Muscle layer of duodenum (tissue), 2 donors: ENCODE measurements at regions not wholly inside any gene's neighbourhood (a gene's known extent, or its start where the extent isn't known, plus 50 kb on each side); places are given as distances from the start of the nearest gene placed in this dataset.
"Not testable (repeated sequence)": the region's sequence is repeated elsewhere in the genome, so short reads cannot be mapped to it uniquely, and the experiment has no call there.

Experiments
- H3K27ac ChIP-seq: one replicate; pipeline ENCODE4 v1.7.0; 2013; ENCODE audit warnings: mild to moderate bottlenecking, low read length
- H3K27me3 ChIP-seq: one replicate; pipeline ENCODE4 v1.7.0; 2013; ENCODE audit warnings: low read depth, mild to moderate bottlenecking, control low read depth, low read length
- H3K36me3 ChIP-seq, 2 donors: one replicate each; pipeline ENCODE4 v1.7.0; 2013; ENCODE audit warnings: low read length in 2 of 2, control low read depth in 1 of 2, mild to moderate bottlenecking in 1 of 2; ENCODE audit not compliant: insufficient read depth in 2 of 2, control insufficient read depth in 1 of 2
- H3K4me1 ChIP-seq, 2 donors: one replicate each; pipeline ENCODE4 v1.7.0; 2013; ENCODE audit warnings: low read length in 2 of 2, mild to moderate bottlenecking in 2 of 2, control low read depth in 1 of 2, moderate library complexity in 1 of 2; ENCODE audit not compliant: insufficient read depth in 2 of 2, control insufficient read depth in 1 of 2
- H3K4me3 ChIP-seq, 2 donors: one replicate each; pipeline ENCODE4 v1.7.0; 2013; ENCODE audit warnings: low read length in 2 of 2, low read depth in 1 of 2, mild to moderate bottlenecking in 1 of 2
- H3K9me3 ChIP-seq, 2 donors: one replicate each; pipeline ENCODE4 v1.7.0; 2013; ENCODE audit warnings: low read length in 2 of 2, control low read depth in 1 of 2, mild to moderate bottlenecking in 1 of 2; ENCODE audit not compliant: control insufficient read depth in 1 of 2
- donor health status: healthy.

GRCh38 chr1:68739486-68739885, 242.6 kb upstream of the DEPDC1 start:
- not testable (repeated sequence) for H3K9me3 ChIP-seq

GRCh38 chr1:68745011-68745410, 248.1 kb upstream of the DEPDC1 start:
- Histone ChIP-seq H3K9me3 (no peaks in the 10 kb centered on the region), H3K36me3 (no peaks in the 10 kb centered on the region), H3K4me3 (no peak overlapping the region), H3K27ac (no peak overlapping the region), H3K4me1 (peaks cover 0 to 9% of the 10 kb centered on the region in 2 donors), H3K27me3 (no peaks in the 10 kb centered on the region)

More at GRCh38 chr1:68739486-68739885, 242.6 kb upstream of the DEPDC1 start:
- not testable (repeated sequence) for H3K4me3 ChIP-seq, H3K27ac ChIP-seq, H3K4me1 ChIP-seq, H3K36me3 ChIP-seq, H3K27me3 ChIP-seq

GRCh38 chr1:68745451-68745850, 248.6 kb upstream of the DEPDC1 start:
- Histone ChIP-seq H3K27ac (no peak overlapping the region), H3K9me3 (no peaks in the 10 kb centered on the region), H3K27me3 (no peaks in the 10 kb centered on the region), H3K4me1 (peaks cover 0 to 9% of the 10 kb centered on the region in 2 donors), H3K4me3 (no peak overlapping the region), H3K36me3 (no peaks in the 10 kb centered on the region)

GRCh38 chr1:68746378-68746777, 249.5 kb upstream of the DEPDC1 start:
- H3K27ac ChIP-seq, result no peak overlapping the region
- H3K36me3 ChIP-seq, result no peaks in the 10 kb centered on the region
- H3K9me3 ChIP-seq, result no peaks in the 10 kb centered on the region
- peaks cover 0 to 9% of the 10 kb centered on the region in 2 donors for H3K4me1 ChIP-seq
- H3K27me3 ChIP-seq, result no peaks in the 10 kb centered on the region
- no peak overlapping the region for H3K4me3 ChIP-seq

GRCh38 chr1:68751723-68752122, 254.8 kb upstream of the DEPDC1 start:
- Histone ChIP-seq H3K4me1 (peaks cover 0 to 11% of the 10 kb centered on the region in 2 donors), H3K27ac (no peak overlapping the region), H3K27me3 (no peaks in the 10 kb centered on the region), H3K36me3 (no peaks in the 10 kb centered on the region), H3K4me3 (no peak overlapping the region), H3K9me3 (no peaks in the 10 kb centered on the region)

GRCh38 chr1:68758666-68759209, 261.9 kb upstream of the DEPDC1 start:
- H3K27ac ChIP-seq, result no peak overlapping the region
- peaks cover 0 to 12% of the 10 kb centered on the region in 2 donors for H3K9me3 ChIP-seq
- no peak overlapping the region for H3K4me3 ChIP-seq
- no peaks in the 10 kb centered on the region for H3K27me3 ChIP-seq
- H3K4me1 ChIP-seq, result no peaks in the 10 kb centered on the region
- no peaks in the 10 kb centered on the region for H3K36me3 ChIP-seq

- no peaks in the 10 kb centered on the region for H3K4me1 ChIP-seq
- H3K27ac ChIP-seq, result no peak overlapping the region
- H3K9me3 ChIP-seq, result peaks cover 7 to 9% of the 10 kb centered on the region in 2 donors
- no peaks in the 10 kb centered on the region for H3K27me3 ChIP-seq
- H3K4me3 ChIP-seq, result no peak overlapping the region
- no peaks in the 10 kb centered on the region for H3K36me3 ChIP-seq
These were observed 271.1 kb upstream of the DEPDC1 start for GRCh38 chr1:68767941-68768340.

- no peaks in the 10 kb centered on the region for H3K4me1 ChIP-seq
- no peaks in the 10 kb centered on the region for H3K36me3 ChIP-seq
- H3K27ac ChIP-seq, result no peak overlapping the region
- H3K4me3 ChIP-seq, result no peak overlapping the region
- peaks cover 7% of the 10 kb centered on the region in 2 donors for H3K9me3 ChIP-seq
- no peaks in the 10 kb centered on the region for H3K27me3 ChIP-seq
These were observed 273.9 kb upstream of the DEPDC1 start for GRCh38 chr1:68770817-68771216.

- H3K4me1 ChIP-seq, result no peaks in the 10 kb centered on the region
- H3K36me3 ChIP-seq, result no peaks in the 10 kb centered on the region
- H3K4me3 ChIP-seq, result no peak overlapping the region
- no peaks in the 10 kb centered on the region for H3K27me3 ChIP-seq
- no peaks in the 10 kb centered on the region for H3K9me3 ChIP-seq
- no peak overlapping the region for H3K27ac ChIP-seq
These were observed 281.0 kb upstream of the DEPDC1 start for GRCh38 chr1:68777851-68778250.

GRCh38 chr1:68779841-68780240, 283.0 kb upstream of the DEPDC1 start:
- H3K27ac ChIP-seq, H3K36me3 ChIP-seq, H3K9me3 ChIP-seq, H3K4me1 ChIP-seq, H3K4me3 ChIP-seq, H3K27me3 ChIP-seq: not testable (repeated sequence)

- Histone ChIP-seq H3K9me3 (no peaks in the 10 kb centered on the region), H3K36me3 (no peaks in the 10 kb centered on the region), H3K4me1 (no peaks in the 10 kb centered on the region), H3K27me3 (no peaks in the 10 kb centered on the region), H3K27ac (no peak overlapping the region), H3K4me3 (no peak overlapping the region)
These were observed 284.0 kb upstream of the DEPDC1 start for GRCh38 chr1:68780919-68781318.

- Histone ChIP-seq H3K4me3 (no peak overlapping the region), H3K36me3 (no peaks in the 10 kb centered on the region), H3K27me3 (no peaks in the 10 kb centered on the region), H3K9me3 (no peaks in the 10 kb centered on the region), H3K27ac (no peak overlapping the region), H3K4me1 (no peaks in the 10 kb centered on the region)
These were observed 286.0 kb upstream of the DEPDC1 start for GRCh38 chr1:68782890-68783289.
